ENCODE measurements at regions not wholly inside any gene's neighbourhood (a gene's known extent, or its start where the extent isn't known, plus 50 kb on each side); places are given as distances from the start of the nearest gene placed in this dataset.

DNA sequence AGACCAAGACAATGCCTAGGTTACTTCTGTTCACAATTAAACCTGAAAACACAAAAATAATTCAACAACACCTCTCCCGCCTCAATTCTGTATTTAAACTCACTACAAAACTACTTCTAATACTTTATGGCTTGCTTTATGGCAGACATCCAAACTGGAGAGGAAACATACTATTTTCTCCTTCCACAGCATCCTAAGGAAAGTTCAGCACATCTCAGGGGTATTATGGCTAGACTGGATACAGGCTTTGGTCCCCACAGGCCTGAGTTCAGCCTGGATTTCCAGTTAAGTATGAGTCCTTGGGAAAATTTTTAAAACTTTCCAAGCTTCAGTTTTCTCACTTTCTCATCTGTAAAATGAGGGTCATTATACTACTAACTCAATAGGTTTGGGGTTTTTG lies 480.2 kb downstream of the CAAP1 start:
- CTCF ChIA-PET = interaction anchor here (0.6 kb wide), 1 partner anchor 286 kb away, joined by 3 read pairs; no protein-coding TSS in a partner anchor
- POLR2A ChIA-PET = no interaction called here
- no peaks in the 10 kb centered on the region for H3K27me3 ChIP-seq (ENCODE audit: insufficient read depth)
- no peak overlapping the region for H2AFZ ChIP-seq (ENCODE audit: low read depth)
- no peaks in the 10 kb centered on the region for H3K79me2 ChIP-seq (ENCODE audit: insufficient read depth)
- no peak overlapping the region for H3K27ac ChIP-seq (ENCODE audit: low read depth in 2 of 2, low read length in 1 of 2)
- H3F3A ChIP-seq (replicated peaks; ENCODE audit: insufficient read depth) = no peaks in the 10 kb centered on the region
- 44% methylated on average over 1 of the region's 1 CpG for WGBS (ENCODE audit: low lambda C conversion rate)
- TF ChIP-seq FOXM1 (IDR thresholded peaks at IDR 0.05; ENCODE audit: low read depth) = no peak
- TF ChIP-seq GABPA (IDR thresholded peaks at IDR 0.05; ENCODE audit: low read depth) = no peak
- TF ChIP-seq FOXJ3 (CRISPR knock-in tag; IDR thresholded peaks at IDR 0.05) = no peak
- no peak for TF ChIP-seq YY1 (IDR thresholded peaks at IDR 0.05; ENCODE audit: low read depth)
- H3K4me2 ChIP-seq = no peak overlapping the region
- no peaks in the 10 kb centered on the region for H3K9me2 ChIP-seq
- no peak overlapping the region for H3K9ac ChIP-seq
- no peaks in the 10 kb centered on the region for H3K4me1 ChIP-seq (ENCODE audit: control insufficient read depth in 1 of 2, insufficient read depth in 2 of 2, low read depth in 1 of 2, low read length in 1 of 2)
- no peak for DNase-seq
- H3K9me3 ChIP-seq = no peaks in the 10 kb centered on the region
- no peaks in the 10 kb centered on the region for H4K20me1 ChIP-seq (ENCODE audit: insufficient read depth)
- no peak overlapping the region for H3K4me3 ChIP-seq (ENCODE audit: low read depth in 2 of 2, low read length in 1 of 2)
- no peaks in the 10 kb centered on the region for H3K36me3 ChIP-seq (replicated peaks in 1 of 2; ENCODE audit: control insufficient read depth in 1 of 2, insufficient read depth in 2 of 2, low read length in 1 of 2)

DNA sequence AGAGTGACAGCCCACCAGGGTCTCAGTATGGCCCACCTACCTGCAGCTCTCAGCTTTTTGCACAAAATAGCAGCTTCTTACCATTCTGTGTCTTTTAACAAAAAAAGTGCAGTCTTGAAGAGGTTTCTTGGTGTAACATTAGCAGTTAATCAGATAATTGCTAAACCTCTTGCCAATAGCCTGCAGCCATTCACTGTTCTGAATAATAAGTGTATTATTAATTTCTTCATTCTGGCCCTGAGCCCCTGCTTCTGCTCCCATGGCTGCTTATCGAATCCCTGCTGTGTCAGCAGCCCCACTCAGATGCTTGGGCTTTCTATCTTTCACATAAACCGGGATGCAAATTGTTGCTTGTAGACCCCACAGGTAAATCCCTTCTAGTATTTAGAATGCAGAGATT lies 485.9 kb downstream of the CAAP1 start:
- 9% methylated on average over 2 of the region's 2 CpGs for WGBS (ENCODE audit: low lambda C conversion rate)
- Histone ChIP-seq H3K36me3 (replicated peaks in 1 of 2; ENCODE audit: control insufficient read depth in 1 of 2, insufficient read depth in 2 of 2, low read length in 1 of 2) (no peaks in the 10 kb centered on the region), H3K27me3 (ENCODE audit: insufficient read depth) (no peaks in the 10 kb centered on the region), H2AFZ (ENCODE audit: low read depth) (no peak overlapping the region), H3K27ac (ENCODE audit: low read depth in 2 of 2, low read length in 1 of 2) (no peak overlapping the region), H4K20me1 (ENCODE audit: insufficient read depth) (no peaks in the 10 kb centered on the region), H3K9me3 (no peaks in the 10 kb centered on the region), H3K79me2 (ENCODE audit: insufficient read depth) (no peaks in the 10 kb centered on the region), H3F3A (replicated peaks; ENCODE audit: insufficient read depth) (no peaks in the 10 kb centered on the region), H3K4me1 (ENCODE audit: control insufficient read depth in 1 of 2, insufficient read depth in 2 of 2, low read depth in 1 of 2, low read length in 1 of 2) (no peaks in the 10 kb centered on the region; a peak in 1 of 4 replicates), H3K4me3 (ENCODE audit: low read depth in 2 of 2, low read length in 1 of 2) (no peak overlapping the region), H3K9me2 (no peaks in the 10 kb centered on the region), H3K4me2 (no peak overlapping the region), H3K9ac (no peak overlapping the region)
- TF ChIP-seq GABPA (IDR thresholded peaks at IDR 0.05; ENCODE audit: low read depth) = no peak
- TF ChIP-seq RFX5 (IDR thresholded peaks at IDR 0.05; ENCODE audit: low read length) = no peak
- no peak for TF ChIP-seq RAD21 (IDR thresholded peaks at IDR 0.05; ENCODE audit: low read length)
- TF ChIP-seq MAX (IDR thresholded peaks at IDR 0.05; ENCODE audit: low read depth) = no peak
- DNase-seq = no peak
- ChIA-PET POLR2A (no interaction called here), CTCF (no interaction called here)

DNA sequence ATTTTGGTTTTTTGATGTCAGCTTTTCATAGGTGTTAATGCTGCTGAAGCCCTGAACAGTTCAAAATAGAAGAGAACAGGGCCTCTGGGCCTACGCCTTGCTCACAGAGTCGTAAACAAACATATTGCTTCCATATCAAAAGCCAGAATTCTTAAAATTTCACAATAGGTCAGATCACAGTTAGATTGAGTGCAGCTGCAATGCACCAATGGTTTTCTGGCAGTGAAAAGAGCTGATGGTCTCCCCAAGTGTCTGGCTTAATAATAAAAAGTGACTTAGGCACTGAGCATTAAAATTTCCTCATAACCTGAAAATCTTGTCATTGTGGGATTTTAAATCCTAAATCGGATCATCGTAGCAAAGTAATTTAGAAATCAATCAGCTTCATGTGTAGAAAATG lies 493.0 kb downstream of the CAAP1 start:
- Histone ChIP-seq H3F3A (replicated peaks; ENCODE audit: insufficient read depth) (no peaks in the 10 kb centered on the region), H3K4me2 (no peak overlapping the region), H3K4me3 (ENCODE audit: low read depth in 2 of 2, low read length in 1 of 2) (no peak overlapping the region), H3K79me2 (ENCODE audit: insufficient read depth) (no peaks in the 10 kb centered on the region), H2AFZ (ENCODE audit: low read depth) (no peak overlapping the region), H3K9me3 (no peaks in the 10 kb centered on the region), H4K20me1 (ENCODE audit: insufficient read depth) (no peaks in the 10 kb centered on the region), H3K4me1 (ENCODE audit: control insufficient read depth in 1 of 2, insufficient read depth in 2 of 2, low read depth in 1 of 2, low read length in 1 of 2) (no peaks in the 10 kb centered on the region), H3K27me3 (ENCODE audit: insufficient read depth) (no peaks in the 10 kb centered on the region), H3K9ac (no peak overlapping the region), H3K9me2 (no peaks in the 10 kb centered on the region), H3K27ac (ENCODE audit: low read depth in 2 of 2, low read length in 1 of 2) (no peak overlapping the region), H3K36me3 (replicated peaks in 1 of 2; ENCODE audit: control insufficient read depth in 1 of 2, insufficient read depth in 2 of 2, low read length in 1 of 2) (no peaks in the 10 kb centered on the region)
- ChIA-PET POLR2A (no interaction called here), CTCF (no interaction called here)
- 56% methylated on average over 4 of the region's 4 CpGs for WGBS (ENCODE audit: low lambda C conversion rate)
- no peak for TF ChIP-seq MXI1 (IDR thresholded peaks at IDR 0.05; ENCODE audit: low read depth, low read length)
- TF ChIP-seq PBX3 (IDR thresholded peaks at IDR 0.05) = no peak
- no peak for TF ChIP-seq MEF2A (IDR thresholded peaks at IDR 0.05; ENCODE audit: borderline replicate concordance, low read depth)
- TF ChIP-seq NRF1 (IDR thresholded peaks at IDR 0.05; ENCODE audit: low read depth, low read length) = no peak
- TF ChIP-seq, protein P1, sequence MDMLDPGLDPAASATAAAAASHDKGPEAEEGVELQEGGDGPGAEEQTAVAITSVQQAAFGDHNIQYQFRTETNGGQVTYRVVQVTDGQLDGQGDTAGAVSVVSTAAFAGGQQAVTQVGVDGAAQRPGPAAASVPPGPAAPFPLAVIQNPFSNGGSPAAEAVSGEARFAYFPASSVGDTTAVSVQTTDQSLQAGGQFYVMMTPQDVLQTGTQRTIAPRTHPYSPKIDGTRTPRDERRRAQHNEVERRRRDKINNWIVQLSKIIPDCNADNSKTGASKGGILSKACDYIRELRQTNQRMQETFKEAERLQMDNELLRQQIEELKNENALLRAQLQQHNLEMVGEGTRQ (IDR thresholded peaks at IDR 0.05; ENCODE audit: borderline replicate concordance, low read depth, low read length) = no peak
- TF ChIP-seq NFIC (IDR thresholded peaks at IDR 0.05; ENCODE audit: borderline replicate concordance) = no peak
- TF ChIP-seq RAD21 (IDR thresholded peaks at IDR 0.05; ENCODE audit: low read length) = no peak
- no peak for TF ChIP-seq FOXJ3 (CRISPR knock-in tag; IDR thresholded peaks at IDR 0.05)
- no peak for TF ChIP-seq JUND (IDR thresholded peaks at IDR 0.05)
- no peak for TF ChIP-seq SMC3 (IDR thresholded peaks at IDR 0.05; ENCODE audit: low read depth, low read length)
- TF ChIP-seq FOXM1 (IDR thresholded peaks at IDR 0.05; ENCODE audit: low read depth) = no peak
- no peak for TF ChIP-seq CHD2 (IDR thresholded peaks at IDR 0.05; ENCODE audit: low read length, partially characterized antibody)
- no peak for TF ChIP-seq EP300 (IDR thresholded peaks at IDR 0.05; ENCODE audit: borderline replicate concordance in 1 of 2, low read depth in 1 of 2, low read length in 1 of 2)
- DNase-seq = no peak

All from SK-N-SH (cell line).